ENCODE measurements at regions not wholly inside any gene's neighbourhood (a gene's known extent, or its start where the extent isn't known, plus 50 kb on each side); places are given as distances from the start of the nearest gene placed in this dataset.

DNA sequence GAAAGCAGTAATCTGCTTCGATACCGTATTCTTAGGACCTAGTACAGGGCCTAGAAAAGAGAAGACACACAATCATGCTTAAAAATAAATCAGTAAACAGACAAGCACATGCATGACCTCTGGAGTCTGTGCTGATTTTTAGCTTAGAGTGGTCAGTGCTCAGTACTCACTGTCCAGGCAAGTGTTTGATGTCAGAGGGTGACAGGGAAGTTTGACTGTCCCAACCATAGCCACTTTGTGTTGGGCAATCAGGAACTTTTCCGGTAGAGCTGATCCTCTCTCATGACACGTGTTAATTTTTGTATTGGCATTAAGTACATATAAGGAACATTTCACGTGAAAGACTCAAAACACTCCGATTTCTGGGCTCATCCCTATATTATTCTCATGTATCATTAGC lies 464.7 kb upstream of the KLF4 start:
- Histone ChIP-seq H3K4me1 (ENCODE audit: insufficient read depth, low read length, severe bottlenecking) (no peaks in the 10 kb centered on the region), H3K9ac (ENCODE audit: low read length) (no peak overlapping the region), H4K20me1 (ENCODE audit: insufficient read depth, low read length) (no peaks in the 10 kb centered on the region), H3K4me3 (ENCODE audit: low read depth, low read length, poor library complexity, severe bottlenecking) (no peak overlapping the region), H3K79me2 (ENCODE audit: insufficient read depth, low read length) (no peaks in the 10 kb centered on the region), H3K4me2 (ENCODE audit: low read length) (no peak overlapping the region), H3K27ac (ENCODE audit: low read depth, low read length, poor library complexity, severe bottlenecking) (no peak overlapping the region), H3K27me3 (ENCODE audit: insufficient read depth, low read length) (no peaks in the 10 kb centered on the region), H3K36me3 (ENCODE audit: insufficient read depth, low read length) (no peaks in the 10 kb centered on the region), H3F3A (ENCODE audit: insufficient read depth, low read length) (no peaks in the 10 kb centered on the region), H3K9me3 (ENCODE audit: low read length) (no peaks in the 10 kb centered on the region), H3K9me2 (ENCODE audit: low read depth, low read length) (no peaks in the 10 kb centered on the region), H2AFZ (ENCODE audit: low read length) (no peak overlapping the region)
- TF ChIP-seq EZH2 (IDR thresholded peaks at IDR 0.05; ENCODE audit: borderline replicate concordance, low read length): no peak
- TF ChIP-seq, protein P1, sequence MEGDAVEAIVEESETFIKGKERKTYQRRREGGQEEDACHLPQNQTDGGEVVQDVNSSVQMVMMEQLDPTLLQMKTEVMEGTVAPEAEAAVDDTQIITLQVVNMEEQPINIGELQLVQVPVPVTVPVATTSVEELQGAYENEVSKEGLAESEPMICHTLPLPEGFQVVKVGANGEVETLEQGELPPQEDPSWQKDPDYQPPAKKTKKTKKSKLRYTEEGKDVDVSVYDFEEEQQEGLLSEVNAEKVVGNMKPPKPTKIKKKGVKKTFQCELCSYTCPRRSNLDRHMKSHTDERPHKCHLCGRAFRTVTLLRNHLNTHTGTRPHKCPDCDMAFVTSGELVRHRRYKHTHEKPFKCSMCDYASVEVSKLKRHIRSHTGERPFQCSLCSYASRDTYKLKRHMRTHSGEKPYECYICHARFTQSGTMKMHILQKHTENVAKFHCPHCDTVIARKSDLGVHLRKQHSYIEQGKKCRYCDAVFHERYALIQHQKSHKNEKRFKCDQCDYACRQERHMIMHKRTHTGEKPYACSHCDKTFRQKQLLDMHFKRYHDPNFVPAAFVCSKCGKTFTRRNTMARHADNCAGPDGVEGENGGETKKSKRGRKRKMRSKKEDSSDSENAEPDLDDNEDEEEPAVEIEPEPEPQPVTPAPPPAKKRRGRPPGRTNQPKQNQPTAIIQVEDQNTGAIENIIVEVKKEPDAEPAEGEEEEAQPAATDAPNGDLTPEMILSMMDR (IDR thresholded peaks at IDR 0.05; ENCODE audit: low read length): no peak

DNA sequence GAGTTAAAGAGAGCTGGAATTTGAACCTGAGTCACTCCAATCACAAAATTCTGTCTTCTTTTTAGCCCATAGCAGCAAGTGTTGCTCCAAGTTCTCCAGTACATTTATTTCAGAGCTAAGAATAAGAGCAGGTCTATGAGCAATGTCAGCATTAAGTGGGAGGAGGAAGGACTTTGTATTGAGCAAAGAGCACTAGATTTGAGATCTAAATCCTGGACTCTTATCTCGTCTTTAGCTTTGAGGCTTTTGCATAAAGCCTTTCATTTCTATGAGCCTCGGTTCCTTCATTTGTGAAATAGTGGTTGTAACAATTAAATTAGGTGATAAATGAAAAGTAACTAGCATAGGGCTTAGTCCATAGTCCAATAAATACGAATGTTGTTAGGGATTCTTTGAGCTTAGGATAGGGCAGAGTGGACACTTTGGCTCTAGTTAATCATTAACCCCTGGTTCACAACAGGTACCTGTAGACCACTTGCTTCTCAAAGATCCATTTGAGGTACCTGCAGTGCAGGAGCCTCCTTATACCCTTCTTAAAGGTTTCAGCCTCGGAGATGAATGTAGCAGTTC lies 464.1 kb upstream of the KLF4 start:
- Histone ChIP-seq H3K36me3 (ENCODE audit: insufficient read depth, low read length) (no peaks in the 10 kb centered on the region), H2AFZ (ENCODE audit: low read length) (no peak overlapping the region), H4K20me1 (ENCODE audit: insufficient read depth, low read length) (no peaks in the 10 kb centered on the region), H3K27me3 (ENCODE audit: insufficient read depth, low read length) (no peaks in the 10 kb centered on the region), H3K79me2 (ENCODE audit: insufficient read depth, low read length) (no peaks in the 10 kb centered on the region), H3K9me3 (ENCODE audit: low read length) (no peaks in the 10 kb centered on the region), H3K4me3 (ENCODE audit: low read depth, low read length, poor library complexity, severe bottlenecking) (no peak overlapping the region), H3K4me1 (ENCODE audit: insufficient read depth, low read length, severe bottlenecking) (no peaks in the 10 kb centered on the region), H3K9me2 (ENCODE audit: low read depth, low read length) (no peaks in the 10 kb centered on the region), H3K9ac (ENCODE audit: low read length) (no peak overlapping the region), H3K4me2 (ENCODE audit: low read length) (no peak overlapping the region), H3F3A (ENCODE audit: insufficient read depth, low read length) (no peaks in the 10 kb centered on the region), H3K27ac (ENCODE audit: low read depth, low read length, poor library complexity, severe bottlenecking) (no peak overlapping the region)
- TF ChIP-seq, protein P1 (IDR thresholded peaks at IDR 0.05; ENCODE audit: low read length): no peak
- TF ChIP-seq EZH2 (IDR thresholded peaks at IDR 0.05; ENCODE audit: borderline replicate concordance, low read length): no peak

DNA sequence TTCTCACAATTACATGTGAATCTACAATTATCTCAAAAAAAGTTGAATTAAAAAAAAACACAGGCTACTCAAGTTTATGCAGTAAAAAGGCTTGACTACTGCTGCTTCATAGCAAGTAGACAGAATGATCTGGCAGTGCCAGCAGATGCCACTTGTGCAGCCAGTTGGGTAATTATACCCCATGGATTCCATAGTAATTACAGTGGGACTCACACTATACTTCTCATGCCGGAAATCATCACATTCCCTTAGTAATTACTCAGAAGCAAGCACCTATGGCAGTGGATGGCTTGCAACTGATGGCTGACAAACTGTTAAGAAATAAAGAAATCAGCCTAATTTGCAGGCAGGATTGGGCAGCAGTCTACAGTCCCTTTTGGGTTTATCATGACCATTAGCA lies 463.2 kb upstream of the KLF4 start:
- Histone ChIP-seq H3K9ac (ENCODE audit: low read length) (no peak overlapping the region), H3F3A (ENCODE audit: insufficient read depth, low read length) (no peaks in the 10 kb centered on the region), H3K36me3 (ENCODE audit: insufficient read depth, low read length) (no peaks in the 10 kb centered on the region), H3K4me1 (ENCODE audit: insufficient read depth, low read length, severe bottlenecking) (no peaks in the 10 kb centered on the region), H3K79me2 (ENCODE audit: insufficient read depth, low read length) (no peaks in the 10 kb centered on the region), H4K20me1 (ENCODE audit: insufficient read depth, low read length) (no peaks in the 10 kb centered on the region), H3K9me3 (ENCODE audit: low read length) (no peaks in the 10 kb centered on the region), H3K4me2 (ENCODE audit: low read length) (no peak overlapping the region), H2AFZ (ENCODE audit: low read length) (no peak overlapping the region), H3K4me3 (ENCODE audit: low read depth, low read length, poor library complexity, severe bottlenecking) (no peak overlapping the region), H3K9me2 (ENCODE audit: low read depth, low read length) (no peaks in the 10 kb centered on the region), H3K27me3 (ENCODE audit: insufficient read depth, low read length) (no peaks in the 10 kb centered on the region), H3K27ac (ENCODE audit: low read depth, low read length, poor library complexity, severe bottlenecking) (no peak overlapping the region)
- TF ChIP-seq EZH2 (IDR thresholded peaks at IDR 0.05; ENCODE audit: borderline replicate concordance, low read length): no peak
- TF ChIP-seq, protein P1 (IDR thresholded peaks at IDR 0.05; ENCODE audit: low read length): no peak

Measured in OCI-LY1 (cell line).